Endothelial cell of umbilical vein (primary cell): ENCODE measurements at regions not wholly inside any gene's neighbourhood (a gene's known extent, or its start where the extent isn't known, plus 50 kb on each side); places are given as distances from the start of the nearest gene placed in this dataset.

Experiments
- CTCF ChIP-seq, 2 donors: IDR thresholded peaks; 1 replicate in 1 of 2; 2 replicates in 1 of 2; pipeline ENCODE4 v1.5.1; 2011; ENCODE audit warnings: low read length in 2 of 2, mild to moderate bottlenecking in 2 of 2, moderate library complexity in 2 of 2, control low read depth in 1 of 2, inconsistent platforms in 1 of 2, low read depth in 1 of 2; ENCODE audit not compliant: insufficient read depth in 1 of 2; ENCODE audit errors: extremely low read depth in 1 of 2
- EZH2 ChIP-seq: IDR thresholded peaks from 2 replicates; pipeline ENCODE4 v1.6.1; 2012; ENCODE audit warnings: borderline replicate concordance, low read depth, mild to moderate bottlenecking, moderate library complexity, low read length, inconsistent platforms; ENCODE audit not compliant: severe bottlenecking
- FOS ChIP-seq: IDR thresholded peaks from 2 replicates; pipeline ENCODE4 v1.6.1; 2011; ENCODE audit warnings: mild to moderate bottlenecking, low read length, moderate library complexity, borderline replicate concordance; ENCODE audit not compliant: insufficient read depth
- POLR2A ChIP-seq: IDR thresholded peaks from 2 replicates; pipeline ENCODE4 v1.6.1; 2012; ENCODE audit warnings: low read depth, mild to moderate bottlenecking, control low read depth, low read length

DNA sequence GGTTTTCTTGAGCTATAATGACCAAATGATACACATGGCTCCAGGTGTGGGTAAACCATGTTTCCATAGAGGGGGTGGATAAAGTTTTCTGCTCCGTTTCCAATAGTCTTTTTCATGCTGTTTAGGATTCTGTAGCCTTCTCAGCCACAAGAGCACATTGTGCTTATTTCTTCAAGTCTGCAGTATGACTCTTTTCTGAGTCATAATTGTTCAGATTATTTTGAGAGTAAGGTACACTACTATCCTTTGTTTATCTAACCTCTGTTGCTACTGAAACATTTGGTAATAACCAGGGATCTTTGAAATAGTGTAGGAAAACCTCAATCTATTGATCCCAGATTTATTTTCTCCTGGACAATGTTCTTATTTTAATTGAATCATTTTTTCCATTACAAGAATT is 247.9 kb upstream of the BMP2 start:
- TF ChIP-seq CTCF (IDR thresholded peaks at IDR 0.05; ENCODE audit: extremely low read depth in 1 of 2, insufficient read depth in 1 of 2, low read depth in 1 of 2, low read length in 2 of 2), result no peak
- no peak for TF ChIP-seq POLR2A
- no peak for TF ChIP-seq EZH2
- peak; percentile 84 for TF ChIP-seq FOS
